Esophagus (tissue), 2 donors: ENCODE measurements at regions not wholly inside any gene's neighbourhood (a gene's known extent, or its start where the extent isn't known, plus 50 kb on each side); places are given as distances from the start of the nearest gene placed in this dataset.
"Not testable (repeated sequence)": the region's sequence is repeated elsewhere in the genome, so short reads cannot be mapped to it uniquely, and the experiment has no call there.

Source experiments
- H3K27ac ChIP-seq, 2 donors: one replicate each; pipeline ENCODE4 v1.5.1; 2013; ENCODE audit warnings: low read depth in 2 of 2, mild to moderate bottlenecking in 2 of 2, inconsistent platforms in 1 of 2, low read length in 1 of 2, moderate library complexity in 1 of 2
- H3K27me3 ChIP-seq, 2 donors: one replicate each; pipeline ENCODE4 v1.6.1; 2013; ENCODE audit warnings: low read length in 2 of 2, control low read depth in 1 of 2, mild to moderate bottlenecking in 1 of 2; ENCODE audit not compliant: insufficient read depth in 2 of 2, control insufficient read depth in 1 of 2
- H3K36me3 ChIP-seq, 2 donors: one replicate each; pipeline ENCODE4 v1.6.1; 2013; ENCODE audit warnings: low read length in 1 of 2; ENCODE audit not compliant: control insufficient read depth in 2 of 2, insufficient read depth in 2 of 2
- H3K4me1 ChIP-seq, 2 donors: one replicate each; pipeline ENCODE4 v1.6.1; 2013; ENCODE audit warnings: low read length in 1 of 2; ENCODE audit not compliant: control insufficient read depth in 2 of 2, insufficient read depth in 2 of 2
- H3K4me3 ChIP-seq, 2 donors: one replicate each; pipeline ENCODE4 v1.5.1; 2013; ENCODE audit warnings: low read length in 2 of 2, mild to moderate bottlenecking in 2 of 2, low read depth in 1 of 2, moderate library complexity in 1 of 2
- H3K9me3 ChIP-seq, 2 donors: one replicate each; pipeline ENCODE4 v1.6.1; 2013; ENCODE audit warnings: mild to moderate bottlenecking in 2 of 2, low read depth in 1 of 2, low read length in 1 of 2, moderate library complexity in 1 of 2; ENCODE audit not compliant: control insufficient read depth in 2 of 2, insufficient read depth in 1 of 2
- WGBS, 2 donors: extraction: QIAGEN DNeasy Blood & Tissue Kit; methylation state at CpG; one replicate each; pipeline ENCODE4 v1.1.7; 2013; 5-methylcytosine and 5-hydroxymethylcytosine counted together
- donor health status: healthy with polysubstance abuse.
- donor health status: Bipolar disorder and iron deficiency.

DNA sequence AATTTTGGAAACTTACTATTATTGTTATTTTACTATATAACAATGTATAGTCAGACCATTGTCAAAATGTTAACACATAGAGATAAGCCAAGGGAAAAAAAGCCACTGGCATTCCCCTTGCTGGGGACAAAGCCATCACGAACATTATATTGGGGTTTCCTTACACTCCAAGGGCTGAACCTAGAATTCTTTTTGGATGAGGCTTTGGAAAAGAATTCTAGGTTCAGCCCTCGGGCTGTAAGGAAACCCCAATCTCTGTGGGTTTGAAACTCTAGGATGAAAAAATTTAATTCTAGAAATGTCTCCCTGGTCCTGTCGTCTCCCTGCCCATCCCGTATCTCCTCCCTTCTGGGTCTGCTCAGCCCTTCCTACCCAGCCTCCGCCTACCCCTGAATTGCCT, 67.0 kb upstream of the SMAD6 start:
- no peaks in the 10 kb centered on the region for H3K27me3 ChIP-seq
- WGBS, 2 donors = 83 to 91% methylated on average over 5 of the region's 5 CpGs
- no peaks in the 10 kb centered on the region for H3K4me1 ChIP-seq
- no peak overlapping the region for H3K27ac ChIP-seq
- no peaks in the 10 kb centered on the region for H3K9me3 ChIP-seq
- H3K36me3 ChIP-seq = no peaks in the 10 kb centered on the region
- no peak overlapping the region for H3K4me3 ChIP-seq

DNA sequence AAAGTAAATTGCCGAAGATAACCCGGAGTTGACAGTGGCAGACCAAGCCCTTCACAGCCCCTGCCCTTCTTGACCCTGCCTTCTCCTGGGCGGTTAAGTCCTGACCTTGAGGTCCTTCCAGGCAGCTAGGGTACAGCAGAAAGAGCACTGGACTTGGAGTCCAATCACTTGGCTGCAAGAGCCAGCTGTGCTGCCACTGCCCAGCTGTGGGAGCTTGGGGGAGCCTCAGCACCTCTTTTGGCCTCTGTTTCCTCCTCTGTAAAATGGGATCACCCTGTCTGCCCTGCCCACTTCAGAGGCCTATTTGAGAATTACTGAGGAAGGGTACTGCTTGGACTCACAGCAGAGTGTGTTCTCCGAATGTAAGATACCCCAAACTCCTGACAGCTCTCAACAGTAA, 66.2 kb upstream of the SMAD6 start:
- Histone ChIP-seq H3K36me3 (no peaks in the 10 kb centered on the region), H3K9me3 (no peaks in the 10 kb centered on the region), H3K27ac (no peak overlapping the region), H3K4me1 (no peaks in the 10 kb centered on the region), H3K4me3 (no peak overlapping the region), H3K27me3 (no peaks in the 10 kb centered on the region)
- 88 to 90% methylated on average over 4 of the region's 4 CpGs for WGBS, 2 donors

DNA sequence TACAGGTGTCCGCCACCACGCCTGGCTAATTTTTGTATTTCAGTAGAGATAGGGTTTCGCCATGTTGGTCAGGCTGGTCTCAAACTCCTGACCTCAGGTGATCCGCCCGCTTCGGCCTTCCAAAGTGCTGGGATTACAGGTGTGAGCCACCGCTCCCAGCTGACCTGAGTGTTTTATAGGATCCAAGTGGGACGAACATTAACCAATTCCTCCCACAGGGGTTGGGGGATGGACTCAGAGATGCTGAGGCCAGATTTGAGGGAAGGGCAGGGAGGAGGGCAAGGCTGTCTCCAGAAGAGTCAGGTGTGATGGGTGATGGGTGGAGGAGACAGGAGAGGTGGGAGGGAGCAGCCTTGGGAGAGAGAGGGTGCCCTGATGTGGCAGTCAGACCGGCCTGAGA, 65.0 kb upstream of the SMAD6 start:
- not testable (repeated sequence) for H3K27me3 ChIP-seq, H3K36me3 ChIP-seq, H3K9me3 ChIP-seq, H3K27ac ChIP-seq, H3K4me3 ChIP-seq, H3K4me1 ChIP-seq
- 85 to 89% methylated on average over 9 of the region's 9 CpGs for WGBS, 2 donors

DNA sequence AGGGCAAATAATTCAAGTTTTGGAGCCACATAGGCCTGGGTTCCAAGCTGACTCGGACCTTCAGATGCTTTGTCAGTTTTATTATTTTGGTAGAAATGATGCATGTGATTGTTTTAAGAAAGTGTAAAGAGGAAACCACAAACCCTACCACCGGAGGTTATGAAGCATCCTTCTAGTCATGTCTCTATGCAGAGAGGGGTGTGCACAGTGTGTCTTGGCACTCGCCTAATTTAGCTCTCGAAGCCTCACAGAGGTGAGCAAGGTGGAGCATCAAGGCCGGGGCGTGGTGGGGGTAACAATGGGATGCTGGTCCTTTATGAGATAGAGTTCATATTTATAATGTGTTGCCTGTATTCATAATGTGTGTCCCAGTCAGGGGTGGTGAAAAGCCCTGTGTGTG, 63.7 kb upstream of the SMAD6 start:
- no peaks in the 10 kb centered on the region for H3K36me3 ChIP-seq
- H3K4me1 ChIP-seq = no peaks in the 10 kb centered on the region
- no peaks in the 10 kb centered on the region for H3K27me3 ChIP-seq
- H3K4me3 ChIP-seq = no peak overlapping the region
- no peaks in the 10 kb centered on the region for H3K9me3 ChIP-seq
- 75 to 77% methylated on average over 6 of the region's 6 CpGs for whole genome bisulfite sequencing, 2 donors
- no peak overlapping the region for H3K27ac ChIP-seq

DNA sequence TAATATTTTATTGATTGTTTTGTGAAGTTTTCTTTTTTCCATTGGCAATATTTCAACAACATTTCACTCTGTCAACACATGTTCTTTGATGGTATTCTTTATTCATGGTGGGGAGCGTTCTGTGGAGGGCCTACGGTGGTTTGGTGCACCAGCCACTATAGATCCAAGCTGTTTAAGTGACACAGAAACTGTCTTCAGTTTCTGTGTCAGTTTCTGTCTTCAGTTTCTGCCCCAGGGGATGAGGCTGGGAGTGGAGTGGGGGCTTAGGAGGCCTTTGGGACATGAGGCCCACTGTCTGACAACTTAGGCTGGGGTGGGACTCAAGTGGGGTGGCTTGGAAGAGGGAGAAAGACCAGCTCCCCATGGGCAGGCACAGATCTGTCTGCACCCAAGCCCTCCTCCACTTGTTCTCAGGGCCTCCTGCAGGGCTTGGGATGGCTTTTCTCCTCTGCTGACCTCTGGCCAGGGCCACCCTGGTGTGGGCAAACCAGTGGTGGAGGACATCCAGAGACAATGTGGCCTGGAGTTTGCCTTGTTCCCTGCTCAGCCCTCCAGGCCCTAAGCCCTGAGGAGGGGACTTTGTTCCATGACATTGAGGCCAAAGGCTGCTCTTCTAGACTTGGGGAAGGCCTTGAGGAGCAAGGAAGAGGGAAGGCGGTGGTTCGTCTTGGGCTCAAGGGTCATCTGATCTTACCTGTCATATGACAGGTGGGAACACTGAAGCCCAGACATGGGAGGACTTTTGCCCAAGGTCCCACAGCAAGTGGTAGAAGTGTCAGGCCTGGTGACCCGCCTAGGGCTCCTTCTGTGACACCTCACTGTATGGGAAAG, 60.3 kb upstream of the SMAD6 start:
- WGBS, 2 donors = 90 to 91% methylated on average over 5 of the region's 5 CpGs
- no peak overlapping the region for H3K4me3 ChIP-seq

DNA sequence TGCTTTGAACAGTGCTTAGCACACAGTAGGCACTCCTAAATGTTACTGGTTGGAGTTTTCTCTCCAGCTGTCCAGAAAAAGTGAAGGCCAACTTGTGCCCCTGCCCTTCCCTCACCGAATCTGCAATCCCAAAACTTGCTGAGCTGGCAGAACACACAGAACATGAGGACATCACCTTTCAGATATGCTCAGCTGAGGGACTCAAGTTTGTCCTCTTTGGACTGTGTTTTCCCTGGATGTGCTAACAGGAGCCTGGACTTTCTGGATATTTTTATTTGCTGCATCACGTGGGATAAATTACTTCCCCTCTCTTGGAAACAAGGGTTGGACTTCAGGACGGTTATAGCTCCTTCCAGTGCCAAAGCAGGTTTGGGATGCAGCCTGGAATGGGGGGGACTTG, 59.5 kb upstream of the SMAD6 start:
- WGBS, 2 donors = 61 to 68% methylated on average over 3 of the region's 3 CpGs

More for the DNA sequence above, 60.3 kb upstream of the SMAD6 start:
- Histone ChIP-seq H3K4me1 (no peaks in the 10 kb centered on the region), H3K27ac (no peak overlapping the region), H3K9me3 (no peaks in the 10 kb centered on the region), H3K36me3 (no peaks in the 10 kb centered on the region), H3K27me3 (no peaks in the 10 kb centered on the region)

DNA sequence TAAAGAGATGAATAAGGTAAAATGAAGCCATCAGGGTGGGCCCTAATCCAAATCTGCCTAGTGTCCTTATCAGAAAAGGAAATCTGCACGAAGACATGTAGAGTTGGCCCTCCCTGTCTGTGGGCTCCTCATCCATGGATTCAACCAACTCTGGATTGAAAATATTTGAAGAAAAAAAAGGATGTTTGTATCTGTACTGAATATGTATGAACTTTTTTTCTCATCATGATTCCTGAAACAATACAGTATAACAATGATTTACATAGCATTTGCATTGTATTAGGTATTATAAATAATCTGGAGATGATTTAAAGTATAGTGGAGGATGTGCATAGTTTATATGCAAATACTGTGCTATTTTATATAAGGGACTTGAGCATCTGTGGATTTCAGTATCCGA, 59.0 kb upstream of the SMAD6 start:
- Histone ChIP-seq H3K9me3 (no peaks in the 10 kb centered on the region), H3K36me3 (no peaks in the 10 kb centered on the region), H3K4me3 (no peak overlapping the region), H3K27me3 (no peaks in the 10 kb centered on the region), H3K4me1 (peaks cover 2 to 4% of the 10 kb centered on the region in 2 donors), H3K27ac (no peak overlapping the region)
- 67 to 79% methylated on average over 2 of the region's 2 CpGs for WGBS, 2 donors

More for the DNA sequence above, 59.5 kb upstream of the SMAD6 start:
- Histone ChIP-seq H3K27ac (no peak overlapping the region), H3K9me3 (no peaks in the 10 kb centered on the region), H3K36me3 (no peaks in the 10 kb centered on the region), H3K4me3 (no peak overlapping the region), H3K27me3 (no peaks in the 10 kb centered on the region), H3K4me1 (peaks cover 2 to 4% of the 10 kb centered on the region in 2 donors)

DNA sequence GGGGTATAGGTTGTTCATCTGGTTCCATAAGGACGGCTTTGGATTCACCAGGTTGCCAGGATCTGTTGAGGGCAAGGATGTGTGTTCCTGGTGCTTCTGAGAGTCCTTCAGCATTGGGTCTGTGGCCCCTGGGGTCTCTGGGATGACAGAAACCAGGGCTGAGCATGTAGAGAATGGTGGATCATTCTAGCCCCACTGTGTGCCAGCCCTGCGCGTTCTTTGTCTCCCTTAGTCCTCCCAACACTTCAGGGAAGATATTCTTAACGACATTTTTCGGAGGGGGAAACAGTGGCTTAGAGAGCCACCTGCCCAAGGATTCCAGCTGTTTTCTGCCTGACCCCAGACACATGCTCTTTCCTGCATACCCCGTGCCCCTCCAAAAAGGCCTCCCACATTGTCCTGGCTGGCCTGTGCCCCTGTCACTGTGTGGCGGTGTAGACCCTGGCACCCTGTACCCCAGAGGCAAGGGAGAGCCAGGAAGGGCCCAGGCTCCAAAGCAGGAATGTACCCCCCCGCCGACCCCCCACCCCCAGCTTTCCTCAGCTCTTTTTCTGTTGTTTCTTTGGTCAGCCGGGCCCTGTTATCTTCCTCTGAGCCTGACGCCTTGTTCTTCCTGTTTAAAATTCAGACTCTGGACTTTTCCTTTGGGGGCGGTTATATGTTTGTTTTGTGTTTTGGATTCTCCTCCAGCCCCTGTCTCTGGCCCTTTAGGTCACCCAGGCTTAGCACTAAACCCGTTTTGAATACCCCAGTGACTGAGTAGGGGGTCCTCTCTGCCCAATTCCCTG, 57.8 kb upstream of the SMAD6 start:
- H3K4me3 ChIP-seq = no peak overlapping the region
- peaks cover 2 to 4% of the 10 kb centered on the region in 2 donors for H3K4me1 ChIP-seq
- 66 to 77% methylated on average over 13 of the region's 13 CpGs for WGBS, 2 donors
- no peaks in the 10 kb centered on the region for H3K9me3 ChIP-seq
- H3K36me3 ChIP-seq = no peaks in the 10 kb centered on the region
- H3K27ac ChIP-seq = no peak overlapping the region
- no peaks in the 10 kb centered on the region for H3K27me3 ChIP-seq

DNA sequence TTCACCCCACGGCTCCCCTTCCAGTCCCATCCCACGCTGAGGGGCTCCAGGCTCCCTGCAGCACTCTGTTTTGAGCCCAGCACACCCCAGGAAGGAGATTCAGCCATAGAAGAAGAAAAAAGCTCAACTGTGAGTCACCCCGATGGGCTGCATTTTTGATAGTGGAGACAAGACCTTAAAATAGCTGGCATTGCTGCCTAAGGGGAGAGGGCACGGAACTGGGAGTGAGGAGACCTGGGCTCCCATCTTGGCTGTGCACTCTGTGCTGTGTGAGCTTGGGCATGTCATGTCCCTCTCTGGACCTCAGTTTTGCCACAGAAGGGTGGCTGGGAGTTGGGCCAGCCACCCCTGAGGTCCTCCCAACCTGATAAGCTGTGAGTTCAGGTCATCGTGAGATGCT, 57.2 kb upstream of the SMAD6 start:
- WGBS, 2 donors = 65 to 75% methylated on average over 5 of the region's 5 CpGs
- H3K27ac ChIP-seq = no peak overlapping the region
- no peaks in the 10 kb centered on the region for H3K27me3 ChIP-seq
- H3K4me1 ChIP-seq = peaks cover 2 to 4% of the 10 kb centered on the region in 2 donors
- no peaks in the 10 kb centered on the region for H3K9me3 ChIP-seq
- H3K36me3 ChIP-seq = no peaks in the 10 kb centered on the region
- no peak overlapping the region for H3K4me3 ChIP-seq
